ENCODE measurements at regions not wholly inside any gene's neighbourhood (a gene's known extent, or its start where the extent isn't known, plus 50 kb on each side); places are given as distances from the start of the nearest gene placed in this dataset.

DNA sequence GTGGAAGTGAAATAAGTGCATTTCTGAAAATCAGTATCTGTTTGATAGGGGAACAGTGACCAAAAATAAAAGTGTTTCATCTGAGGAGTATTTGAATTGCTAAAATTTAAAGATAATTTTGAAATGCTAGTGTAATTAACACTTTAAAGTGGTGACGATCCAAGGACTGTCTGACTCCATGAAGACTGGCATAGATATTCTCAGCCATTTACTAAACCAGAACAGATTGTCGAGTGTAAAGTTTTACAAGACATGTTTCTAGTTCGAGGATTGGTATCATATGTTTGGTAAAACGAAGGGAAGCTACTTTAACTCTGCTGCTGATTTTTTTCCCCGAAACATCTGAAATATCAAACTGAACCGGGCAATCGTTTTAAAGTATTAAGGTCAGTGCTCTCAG, 417.9 kb downstream of the EPHA4 start:
- no peak overlapping the region for H3K4me3 ChIP-seq (ENCODE audit: low read length in 3 of 3)
- FAIRE-seq (no peak), DNase-seq (no peak)
- no peaks in the 10 kb centered on the region for H3K36me3 ChIP-seq (ENCODE audit: control insufficient read depth in 2 of 3, insufficient read depth in 3 of 3, low read length in 3 of 3)
- no peaks in the 10 kb centered on the region for H3K27me3 ChIP-seq (ENCODE audit: control insufficient read depth, insufficient read depth, low read length)
- intact Hi-C loops (cut with DNase I), result no loop called here
- H3K4me1 ChIP-seq (ENCODE audit: control insufficient read depth in 2 of 3, insufficient read depth in 2 of 3, low read depth in 1 of 3, low read length in 3 of 3), result no peaks in the 10 kb centered on the region
- H3K27ac ChIP-seq (ENCODE audit: low read depth in 2 of 2, low read length in 2 of 2), result no peak overlapping the region
- no peaks in the 10 kb centered on the region for H3K9me3 ChIP-seq (ENCODE audit: control insufficient read depth in 2 of 3, insufficient read depth in 1 of 3, low read length in 3 of 3)
- TF ChIP-seq, protein P1, sequence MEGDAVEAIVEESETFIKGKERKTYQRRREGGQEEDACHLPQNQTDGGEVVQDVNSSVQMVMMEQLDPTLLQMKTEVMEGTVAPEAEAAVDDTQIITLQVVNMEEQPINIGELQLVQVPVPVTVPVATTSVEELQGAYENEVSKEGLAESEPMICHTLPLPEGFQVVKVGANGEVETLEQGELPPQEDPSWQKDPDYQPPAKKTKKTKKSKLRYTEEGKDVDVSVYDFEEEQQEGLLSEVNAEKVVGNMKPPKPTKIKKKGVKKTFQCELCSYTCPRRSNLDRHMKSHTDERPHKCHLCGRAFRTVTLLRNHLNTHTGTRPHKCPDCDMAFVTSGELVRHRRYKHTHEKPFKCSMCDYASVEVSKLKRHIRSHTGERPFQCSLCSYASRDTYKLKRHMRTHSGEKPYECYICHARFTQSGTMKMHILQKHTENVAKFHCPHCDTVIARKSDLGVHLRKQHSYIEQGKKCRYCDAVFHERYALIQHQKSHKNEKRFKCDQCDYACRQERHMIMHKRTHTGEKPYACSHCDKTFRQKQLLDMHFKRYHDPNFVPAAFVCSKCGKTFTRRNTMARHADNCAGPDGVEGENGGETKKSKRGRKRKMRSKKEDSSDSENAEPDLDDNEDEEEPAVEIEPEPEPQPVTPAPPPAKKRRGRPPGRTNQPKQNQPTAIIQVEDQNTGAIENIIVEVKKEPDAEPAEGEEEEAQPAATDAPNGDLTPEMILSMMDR (IDR thresholded peaks at IDR 0.05; ENCODE audit: borderline replicate concordance, extremely low read depth, insufficient read depth), result no peak
- no peak overlapping the region for H3K9ac ChIP-seq (ENCODE audit: low read length in 3 of 3)

DNA sequence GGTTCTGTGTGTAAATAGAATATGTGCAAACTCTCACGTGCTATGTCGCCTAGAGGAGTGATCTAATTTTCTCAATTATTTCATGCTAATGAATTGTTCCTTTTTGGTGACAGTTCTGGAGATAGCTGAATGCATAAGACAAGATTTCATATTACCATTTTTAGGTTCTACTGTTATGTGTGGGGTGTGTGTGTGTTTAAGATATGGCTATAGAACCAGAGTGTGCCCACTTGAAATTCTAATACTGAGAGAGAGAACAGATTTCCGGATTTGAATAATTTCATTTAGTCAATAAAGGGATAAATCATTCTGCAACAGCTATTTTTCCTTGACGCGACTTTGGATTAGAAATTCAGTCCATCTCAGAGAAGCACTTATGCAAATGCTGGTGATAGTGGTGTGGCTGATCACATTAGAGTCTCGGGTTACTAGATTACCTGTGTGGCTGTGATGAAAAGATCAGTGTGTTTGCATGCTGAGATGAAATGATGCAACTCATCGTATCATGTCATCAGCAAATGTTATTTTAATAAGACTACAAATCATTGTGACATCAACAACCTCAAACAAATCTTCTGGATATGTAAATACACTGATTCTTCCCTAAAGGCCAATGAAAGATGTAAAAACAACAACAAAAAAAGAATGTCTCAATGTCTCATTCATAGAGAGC, 415.9 kb downstream of the EPHA4 start:
- no peak for DNase-seq
- Histone ChIP-seq H3K9me3 (ENCODE audit: control insufficient read depth in 2 of 3, insufficient read depth in 1 of 3, low read length in 3 of 3) (no peaks in the 10 kb centered on the region), H3K27ac (ENCODE audit: low read depth in 2 of 2, low read length in 2 of 2) (no peak overlapping the region), H3K4me1 (ENCODE audit: control insufficient read depth in 2 of 3, insufficient read depth in 2 of 3, low read depth in 1 of 3, low read length in 3 of 3) (no peaks in the 10 kb centered on the region), H3K27me3 (ENCODE audit: control insufficient read depth, insufficient read depth, low read length) (no peaks in the 10 kb centered on the region), H3K4me3 (ENCODE audit: low read length in 3 of 3) (no peak overlapping the region), H3K36me3 (ENCODE audit: control insufficient read depth in 2 of 3, insufficient read depth in 3 of 3, low read length in 3 of 3) (no peaks in the 10 kb centered on the region), H3K9ac (ENCODE audit: low read length in 3 of 3) (no peak overlapping the region)
- no peak for FAIRE-seq
- TF ChIP-seq, protein P1 (IDR thresholded peaks at IDR 0.05; ENCODE audit: borderline replicate concordance, extremely low read depth, insufficient read depth), result no peak
- intact Hi-C loops (cut with DNase I), result no loop called here

GRCh38 chr2:221161186-221161585, 410.9 kb downstream of the EPHA4 start:
- TF ChIP-seq, protein P1 (IDR thresholded peaks at IDR 0.05; ENCODE audit: borderline replicate concordance, extremely low read depth, insufficient read depth), result no peak
- intact Hi-C loops (cut with DNase I), result no loop called here
- no peak for FAIRE-seq
- Histone ChIP-seq H3K9me3 (ENCODE audit: control insufficient read depth in 2 of 3, insufficient read depth in 1 of 3, low read length in 3 of 3) (no peaks in the 10 kb centered on the region), H3K27me3 (ENCODE audit: control insufficient read depth, insufficient read depth, low read length) (no peaks in the 10 kb centered on the region), H3K27ac (ENCODE audit: low read depth in 2 of 2, low read length in 2 of 2) (no peak overlapping the region), H3K36me3 (ENCODE audit: control insufficient read depth in 2 of 3, insufficient read depth in 3 of 3, low read length in 3 of 3) (no peaks in the 10 kb centered on the region), H3K9ac (ENCODE audit: low read length in 3 of 3) (no peak overlapping the region), H3K4me3 (ENCODE audit: low read length in 3 of 3) (no peak overlapping the region), H3K4me1 (ENCODE audit: control insufficient read depth in 2 of 3, insufficient read depth in 2 of 3, low read depth in 1 of 3, low read length in 3 of 3) (no peaks in the 10 kb centered on the region)
- no peak for DNase-seq

- Histone ChIP-seq H3K4me3 (ENCODE audit: low read length in 3 of 3) (no peak overlapping the region), H3K27ac (ENCODE audit: low read depth in 2 of 2, low read length in 2 of 2) (no peak overlapping the region), H3K4me1 (ENCODE audit: control insufficient read depth in 2 of 3, insufficient read depth in 2 of 3, low read depth in 1 of 3, low read length in 3 of 3) (no peaks in the 10 kb centered on the region), H3K27me3 (ENCODE audit: control insufficient read depth, insufficient read depth, low read length) (no peaks in the 10 kb centered on the region), H3K9me3 (ENCODE audit: control insufficient read depth in 2 of 3, insufficient read depth in 1 of 3, low read length in 3 of 3) (no peaks in the 10 kb centered on the region), H3K9ac (ENCODE audit: low read length in 3 of 3) (no peak overlapping the region), H3K36me3 (ENCODE audit: control insufficient read depth in 2 of 3, insufficient read depth in 3 of 3, low read length in 3 of 3) (no peaks in the 10 kb centered on the region)
- DNase-seq, result peak in 2 of 5 donors; percentile 3 to 14
- TF ChIP-seq, protein P1 (IDR thresholded peaks at IDR 0.05; ENCODE audit: borderline replicate concordance, extremely low read depth, insufficient read depth), result no peak
- no peak for FAIRE-seq
- intact Hi-C loops (cut with DNase I), result no loop called here
Measured at GRCh38 chr2:221166292-221166691, 405.8 kb downstream of the EPHA4 start.

All from kidney (tissue), 13 donors.